ENCODE measurements at regions not wholly inside any gene's neighbourhood (a gene's known extent, or its start where the extent isn't known, plus 50 kb on each side); places are given as distances from the start of the nearest gene placed in this dataset.
A peak's percentile ranks its signal among the peaks of the same experiment; 100 is the strongest.

GRCh38 chr7:155360495-155361345 lies 63.0 kb downstream of the INSIG1 start:
- DNase-seq, result no peak

- DNase-seq, result no peak
Measured at GRCh38 chr7:155361346-155361680, 63.6 kb downstream of the INSIG1 start.

- no peak for DNase-seq
Measured at GRCh38 chr7:155361947-155362346, 64.3 kb downstream of the INSIG1 start.

- no peak for DNase-seq
Measured at GRCh38 chr7:155362380-155363145, 64.9 kb downstream of the INSIG1 start.

GRCh38 chr7:155363146-155363539 lies 65.5 kb downstream of the INSIG1 start:
- no peak for DNase-seq

GRCh38 chr7:155363852-155364600 lies 66.3 kb downstream of the INSIG1 start:
- no peak for DNase-seq

GRCh38 chr7:155365146-155365874 lies 67.6 kb downstream of the INSIG1 start:
- no peak for DNase-seq

GRCh38 chr7:155368894-155369600 lies 71.4 kb downstream of the INSIG1 start:
- no peak for DNase-seq

- no peak for DNase-seq
Measured at GRCh38 chr7:155369766-155370165, 72.1 kb downstream of the INSIG1 start.

- no peak for DNase-seq
Measured at GRCh38 chr7:155371331-155371883, 73.7 kb downstream of the INSIG1 start.

- DNase-seq, result no peak
Measured at GRCh38 chr7:155371884-155372781, 74.5 kb downstream of the INSIG1 start.

GRCh38 chr7:155372782-155373358 lies 75.2 kb downstream of the INSIG1 start:
- DNase-seq, result no peak

GRCh38 chr7:155373359-155374273 lies 75.9 kb downstream of the INSIG1 start:
- DNase-seq, result peak; percentile 58

- DNase-seq, result peak; percentile 54
Measured at GRCh38 chr7:155374276-155375252, 76.9 kb downstream of the INSIG1 start.

- DNase-seq, result peak; percentile 63
Measured at GRCh38 chr7:155375337-155376277, 77.9 kb downstream of the INSIG1 start.

GRCh38 chr7:155377071-155377837 lies 79.6 kb downstream of the INSIG1 start:
- no peak for DNase-seq
